OCI-LY1 (cell line): ENCODE measurements at regions not wholly inside any gene's neighbourhood (a gene's known extent, or its start where the extent isn't known, plus 50 kb on each side); places are given as distances from the start of the nearest gene placed in this dataset.

ENCODE experiments used
- CTCF ChIP-seq: fragments of 200-600 bp; sonication (generic), shearing (Covaris generic); IDR thresholded peaks from 2 replicates; pipeline ENCODE4 v1.5.1; 2017; ENCODE audit warnings: mild to moderate bottlenecking, antibody characterized with exemption, low read length, moderate library complexity, mixed read lengths
- EZH2 ChIP-seq: fragments of 200-600 bp; sonication (generic), shearing (Covaris generic); IDR thresholded peaks from 2 replicates; pipeline ENCODE4 v1.8.0; 2017; ENCODE audit warnings: borderline replicate concordance, mixed run types, mild to moderate bottlenecking, antibody characterized with exemption, low read length, moderate library complexity, mixed read lengths

DNA sequence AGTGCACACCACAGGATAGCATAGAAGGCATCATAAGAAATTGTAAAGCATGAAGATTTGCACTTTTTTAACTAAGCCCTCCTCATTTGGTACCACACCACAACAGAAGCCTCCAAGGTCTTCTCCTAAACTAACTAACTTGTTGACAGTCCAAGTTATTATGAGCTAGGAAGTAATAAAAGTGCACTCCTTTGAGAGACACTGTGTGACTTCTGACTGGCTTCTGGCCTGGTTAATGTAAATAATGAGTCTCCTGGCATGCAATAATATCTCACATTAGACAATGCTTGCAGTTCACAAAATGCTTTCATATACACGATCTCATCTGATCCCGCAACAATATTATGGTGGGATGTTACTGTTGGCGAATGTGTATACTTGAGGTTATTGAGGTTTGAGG, 103.9 kb upstream of the SLC24A5 start:
- TF ChIP-seq CTCF = no peak
- TF ChIP-seq EZH2 = no peak
